C4-2B (cell line): ENCODE measurements at regions not wholly inside any gene's neighbourhood (a gene's known extent, or its start where the extent isn't known, plus 50 kb on each side); places are given as distances from the start of the nearest gene placed in this dataset.

Experiments used
- CTCF ChIP-seq: fragments of 450-650 bp; conservative IDR thresholded peaks from 2 replicates; pipeline ENCODE4 v1.5.1; 2017; ENCODE audit warnings: mild to moderate bottlenecking
- ZFX ChIP-seq: fragments of 450-650 bp; IDR thresholded peaks from 2 replicates; pipeline ENCODE4 v1.6.1; 2017

GRCh38 chr17:72223866-72224291 is 103.1 kb downstream of the SOX9 start:
- no peak for TF ChIP-seq CTCF
- no peak for TF ChIP-seq ZFX
